SK-N-MC (cell line): ENCODE measurements at regions not wholly inside any gene's neighbourhood (a gene's known extent, or its start where the extent isn't known, plus 50 kb on each side); places are given as distances from the start of the nearest gene placed in this dataset.

Experiments used
- EZH2 ChIP-seq: fragments of 200-600 bp; sonication (generic); IDR thresholded peaks from one replicate; pipeline ENCODE4 v1.6.1; 2017; ENCODE audit warnings: antibody characterized with exemption
- FOXP2 ChIP-seq: optimal IDR thresholded peaks from 2 replicates; pipeline ENCODE3; 2011; ENCODE audit warnings: mild to moderate bottlenecking, moderate library complexity; ENCODE audit not compliant: insufficient read depth; ENCODE audit errors: extremely low read length, control extremely low read depth

- no peak for TF ChIP-seq EZH2
- no peak for TF ChIP-seq FOXP2
These were observed 76.0 kb upstream of the CTTNBP2NL start for GRCh38 chr1:112320058-112320457.
